ENCODE measurements at regions not wholly inside any gene's neighbourhood (a gene's known extent, or its start where the extent isn't known, plus 50 kb on each side); places are given as distances from the start of the nearest gene placed in this dataset.

- Mint-ChIP-seq H3K27me3 (ENCODE audit: insufficient read depth, low read depth, poor library complexity) (no peaks in the 10 kb centered on the region), H3K27ac (no peak overlapping the region), H3K4me3 (no peak overlapping the region), H3K36me3 (ENCODE audit: low read depth) (no peaks in the 10 kb centered on the region), H3K4me1 (no peaks in the 10 kb centered on the region), H3K9me3 (no peaks in the 10 kb centered on the region)
- ATAC-seq = no peak
- TF ChIP-seq JUNB (IDR thresholded peaks at IDR 0.05; ENCODE audit: unreplicated experiment) = no peak
- H3K36me3 ChIP-seq (ENCODE audit: insufficient read depth) = no peaks in the 10 kb centered on the region
- no peaks in the 10 kb centered on the region for H4K20me1 ChIP-seq (replicated peaks; ENCODE audit: insufficient read depth)
- H2AFZ ChIP-seq = no peak overlapping the region
- H3K4me1 ChIP-seq (ENCODE audit: insufficient read depth) = no peaks in the 10 kb centered on the region
- H3K4me3 ChIP-seq = no peak overlapping the region
- no peaks in the 10 kb centered on the region for H3F3A ChIP-seq (replicated peaks; ENCODE audit: low read depth)
- no peak for DNase-seq (ENCODE audit: low spot score)
- no peaks in the 10 kb centered on the region for H3K79me2 ChIP-seq (replicated peaks; ENCODE audit: insufficient read depth)
- H3K27ac ChIP-seq (ENCODE audit: low read depth) = no peak overlapping the region
- H3K4me2 ChIP-seq = no peak overlapping the region
- no peaks in the 10 kb centered on the region for H3K27me3 ChIP-seq (ENCODE audit: insufficient read depth)
- no peaks in the 10 kb centered on the region for H3K9me2 ChIP-seq (ENCODE audit: insufficient read depth)
Observed at GRCh38 chr13:103716718-103717117, 650.5 kb upstream of the SLC10A2 start.

- Histone ChIP-seq H4K20me1 (replicated peaks; ENCODE audit: insufficient read depth) (no peaks in the 10 kb centered on the region), H2AFZ (no peak overlapping the region), H3K4me2 (no peak overlapping the region), H3K27ac (ENCODE audit: low read depth) (no peak overlapping the region), H3K9me2 (ENCODE audit: insufficient read depth) (no peaks in the 10 kb centered on the region), H3K36me3 (ENCODE audit: insufficient read depth) (no peaks in the 10 kb centered on the region), H3K4me1 (ENCODE audit: insufficient read depth) (no peaks in the 10 kb centered on the region), H3K79me2 (replicated peaks; ENCODE audit: insufficient read depth) (no peaks in the 10 kb centered on the region), H3F3A (replicated peaks; ENCODE audit: low read depth) (no peaks in the 10 kb centered on the region), H3K4me3 (no peak overlapping the region), H3K27me3 (ENCODE audit: insufficient read depth) (no peaks in the 10 kb centered on the region)
- DNase-seq (ENCODE audit: low spot score) (no peak), ATAC-seq (no peak)
- H3K4me3 Mint-ChIP-seq = no peak overlapping the region
- H3K4me1 Mint-ChIP-seq = no peaks in the 10 kb centered on the region
- no peaks in the 10 kb centered on the region for H3K36me3 Mint-ChIP-seq (ENCODE audit: low read depth)
- H3K9me3 Mint-ChIP-seq = no peaks in the 10 kb centered on the region
- H3K27me3 Mint-ChIP-seq (ENCODE audit: insufficient read depth, low read depth, poor library complexity) = no peaks in the 10 kb centered on the region
- no peak overlapping the region for H3K27ac Mint-ChIP-seq
- TF ChIP-seq REST (IDR thresholded peaks at IDR 0.05; ENCODE audit: unreplicated experiment) (no peak), EZH2phosphoT487 (IDR thresholded peaks at IDR 0.05; ENCODE audit: unreplicated experiment) (no peak), ZNF462 (CRISPR knock-in tag; IDR thresholded peaks at IDR 0.05) (no peak), EZH2 (IDR thresholded peaks at IDR 0.05; ENCODE audit: low read depth, unreplicated experiment) (no peak), CREB1 (CRISPR knock-in tag; IDR thresholded peaks at IDR 0.05; ENCODE audit: low read depth) (no peak), ETS1 (IDR thresholded peaks at IDR 0.05) (no peak), ZNF114 (CRISPR knock-in tag; IDR thresholded peaks at IDR 0.05) (no peak), CTCF (conservative IDR thresholded peaks at IDR 0.05; ENCODE audit: low read depth in 2 of 2) (no peak), ZNF331 (CRISPR knock-in tag; IDR thresholded peaks at IDR 0.05; ENCODE audit: low read depth) (no peak), JUNB (IDR thresholded peaks at IDR 0.05; ENCODE audit: unreplicated experiment) (no peak)
Observed at GRCh38 chr13:103715335-103715734, 649.1 kb upstream of the SLC10A2 start.

Measured in GM23338 (cell line).